ENCODE measurements at regions not wholly inside any gene's neighbourhood (a gene's known extent, or its start where the extent isn't known, plus 50 kb on each side); places are given as distances from the start of the nearest gene placed in this dataset.

DNA sequence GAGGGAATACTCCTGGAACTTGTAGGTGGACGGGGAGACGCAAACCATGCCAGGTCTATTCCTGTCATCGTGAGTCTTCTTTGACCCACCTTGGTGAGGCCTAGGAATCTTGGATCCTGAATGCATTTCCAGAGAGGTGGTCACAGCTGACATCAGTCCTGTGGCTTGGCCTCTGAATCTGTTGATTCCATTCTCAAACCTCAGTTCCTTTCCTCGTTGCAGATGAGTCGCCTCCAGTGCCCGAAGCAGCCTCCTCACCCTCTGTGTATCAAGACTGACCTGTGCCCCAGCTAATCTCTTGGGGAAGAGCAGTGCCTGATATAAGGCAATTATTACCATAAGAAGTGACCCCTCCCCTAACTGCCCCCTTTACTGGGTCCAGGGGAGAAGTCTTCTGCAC lies 118.1 kb downstream of the SMIM20 start:
- Histone ChIP-seq H3K4me3 (ENCODE audit: low read length) (no peak overlapping the region), H3K9ac (ENCODE audit: low read depth, low read length) (peak overlapping the region; percentile 36; the same call in 1 of the 2 replicates), H3K4me1 (ENCODE audit: insufficient read depth, low read length) (peaks cover 20% of the 10 kb centered on the region), H3K27me3 (ENCODE audit: insufficient read depth, low read length) (no peaks in the 10 kb centered on the region), H3K27ac (ENCODE audit: low read length) (peak overlapping the region; percentile 86), H3K9me3 (ENCODE audit: insufficient read depth, low read depth, low read length) (peaks cover 9% of the 10 kb centered on the region), H3K36me3 (ENCODE audit: insufficient read depth, low read depth, low read length) (no peaks in the 10 kb centered on the region)

GRCh38 chr4:26032630-26033317 lies 118.8 kb downstream of the SMIM20 start:
- Histone ChIP-seq H3K9ac (ENCODE audit: low read depth, low read length) (no peak overlapping the region; the same call in 1 of the 2 replicates), H3K27ac (ENCODE audit: low read length) (peak overlapping the region; percentile 86), H3K4me1 (ENCODE audit: insufficient read depth, low read length) (peaks cover 20% of the 10 kb centered on the region), H3K36me3 (ENCODE audit: insufficient read depth, low read depth, low read length) (no peaks in the 10 kb centered on the region), H3K9me3 (ENCODE audit: insufficient read depth, low read depth, low read length) (peaks cover 9% of the 10 kb centered on the region), H3K4me3 (ENCODE audit: low read length) (no peak overlapping the region), H3K27me3 (ENCODE audit: insufficient read depth, low read length) (no peaks in the 10 kb centered on the region)

DNA sequence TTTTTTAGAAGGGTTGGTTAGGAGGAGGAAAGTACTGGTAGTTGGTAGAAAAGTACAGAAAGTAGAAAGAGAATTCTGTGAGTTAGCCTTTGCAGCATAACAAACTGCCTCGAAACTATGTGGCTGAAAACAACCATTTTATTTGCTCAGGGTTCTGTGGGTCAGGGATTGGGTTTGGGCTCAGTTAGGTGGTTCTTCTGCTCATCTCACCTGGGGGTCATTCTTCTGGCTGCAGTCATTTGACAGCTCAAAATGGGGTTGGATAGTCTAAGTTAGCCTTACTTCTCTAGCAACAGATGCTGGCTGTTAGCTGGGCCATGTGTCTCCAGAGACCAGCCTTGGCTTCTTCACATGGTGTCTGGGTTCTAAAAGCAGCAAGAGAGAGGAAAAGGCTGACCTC lies 119.4 kb downstream of the SMIM20 start:
- H3K36me3 ChIP-seq (ENCODE audit: insufficient read depth, low read depth, low read length), result no peaks in the 10 kb centered on the region
- H3K9me3 ChIP-seq (ENCODE audit: insufficient read depth, low read depth, low read length), result peaks cover 9% of the 10 kb centered on the region
- H3K27ac ChIP-seq (ENCODE audit: low read length), result no peak overlapping the region
- H3K4me3 ChIP-seq (ENCODE audit: low read length), result no peak overlapping the region
- H3K27me3 ChIP-seq (ENCODE audit: insufficient read depth, low read length), result no peaks in the 10 kb centered on the region
- H3K4me1 ChIP-seq (ENCODE audit: insufficient read depth, low read length), result peaks cover 20% of the 10 kb centered on the region
- no peak overlapping the region for H3K9ac ChIP-seq (ENCODE audit: low read depth, low read length)

DNA sequence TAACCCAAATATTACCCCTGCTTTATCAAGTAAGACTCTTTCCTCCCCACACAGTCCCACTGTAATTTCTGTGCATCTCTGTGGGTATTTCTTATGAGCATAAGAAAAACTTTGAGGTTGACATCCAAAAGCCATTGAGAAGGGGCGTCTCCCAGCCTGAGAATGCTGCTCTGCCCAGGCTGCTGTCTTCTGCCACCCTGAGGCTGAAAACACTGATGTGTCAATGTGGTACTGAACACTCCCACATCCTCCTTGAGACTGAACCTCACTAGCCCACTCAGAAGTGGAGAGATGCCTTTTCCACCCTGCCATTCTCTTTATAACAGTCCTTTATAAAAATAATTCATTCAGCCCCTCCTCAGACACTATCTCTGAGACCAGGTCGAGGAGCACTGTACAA lies 120.8 kb downstream of the SMIM20 start:
- peaks cover 9% of the 10 kb centered on the region for H3K9me3 ChIP-seq (ENCODE audit: insufficient read depth, low read depth, low read length)
- H3K4me3 ChIP-seq (ENCODE audit: low read length), result no peak overlapping the region
- H3K4me1 ChIP-seq (ENCODE audit: insufficient read depth, low read length), result peaks cover 11% of the 10 kb centered on the region
- H3K27ac ChIP-seq (ENCODE audit: low read length), result no peak overlapping the region
- H3K9ac ChIP-seq (ENCODE audit: low read depth, low read length), result no peak overlapping the region
- H3K27me3 ChIP-seq (ENCODE audit: insufficient read depth, low read length), result no peaks in the 10 kb centered on the region
- no peaks in the 10 kb centered on the region for H3K36me3 ChIP-seq (ENCODE audit: insufficient read depth, low read depth, low read length)

GRCh38 chr4:26035921-26036320 lies 121.9 kb downstream of the SMIM20 start:
- Histone ChIP-seq H3K4me1 (ENCODE audit: insufficient read depth, low read length) (peaks cover 6% of the 10 kb centered on the region), H3K27ac (ENCODE audit: low read length) (no peak overlapping the region), H3K36me3 (ENCODE audit: insufficient read depth, low read depth, low read length) (no peaks in the 10 kb centered on the region), H3K9me3 (ENCODE audit: insufficient read depth, low read depth, low read length) (peaks cover 9% of the 10 kb centered on the region), H3K27me3 (ENCODE audit: insufficient read depth, low read length) (no peaks in the 10 kb centered on the region), H3K9ac (ENCODE audit: low read depth, low read length) (no peak overlapping the region), H3K4me3 (ENCODE audit: low read length) (no peak overlapping the region)

DNA sequence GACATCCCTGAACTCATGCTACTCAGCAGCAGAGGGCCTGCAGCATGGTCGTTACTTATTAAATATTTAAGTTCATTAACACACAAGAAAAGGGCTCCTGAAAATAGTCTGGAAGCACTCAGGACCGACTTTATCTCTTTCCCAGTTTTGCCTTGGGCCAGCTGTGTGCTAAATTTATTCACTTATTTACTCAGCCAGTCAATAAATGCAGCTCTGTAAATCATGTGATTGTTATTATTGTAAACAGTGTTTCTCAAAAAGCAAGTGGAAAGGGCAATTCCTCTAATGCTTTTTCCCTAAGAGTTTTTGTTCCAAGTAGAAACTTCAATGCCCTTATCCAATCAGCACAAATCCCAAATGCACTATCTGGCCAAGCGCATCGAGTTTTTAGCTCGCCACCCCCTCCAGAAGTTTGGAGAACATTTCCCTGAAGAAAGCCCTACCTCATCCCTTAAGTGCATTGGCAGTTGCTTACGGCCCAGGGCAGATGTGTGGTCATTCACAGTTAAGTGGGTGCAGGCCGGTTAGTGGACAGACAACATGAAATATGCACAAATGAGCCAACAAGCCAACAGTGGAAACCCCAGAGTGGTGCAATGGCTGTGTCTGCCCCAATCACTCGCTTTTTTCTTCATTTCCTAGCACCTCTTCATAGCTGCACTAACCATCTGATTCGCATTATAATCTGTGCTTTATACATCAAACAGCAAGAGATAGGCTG lies 125.8 kb downstream of the SMIM20 start:
- H3K27ac ChIP-seq (ENCODE audit: low read length), result no peak overlapping the region
- no peaks in the 10 kb centered on the region; the same call in 1 of the 2 replicates for H3K4me1 ChIP-seq (ENCODE audit: insufficient read depth, low read length)
- H3K36me3 ChIP-seq (ENCODE audit: insufficient read depth, low read depth, low read length), result no peaks in the 10 kb centered on the region
- H3K9me3 ChIP-seq (ENCODE audit: insufficient read depth, low read depth, low read length), result no peaks in the 10 kb centered on the region
- H3K9ac ChIP-seq (ENCODE audit: low read depth, low read length), result no peak overlapping the region
- H3K4me3 ChIP-seq (ENCODE audit: low read length), result no peak overlapping the region
- no peaks in the 10 kb centered on the region for H3K27me3 ChIP-seq (ENCODE audit: insufficient read depth, low read length)

DNA sequence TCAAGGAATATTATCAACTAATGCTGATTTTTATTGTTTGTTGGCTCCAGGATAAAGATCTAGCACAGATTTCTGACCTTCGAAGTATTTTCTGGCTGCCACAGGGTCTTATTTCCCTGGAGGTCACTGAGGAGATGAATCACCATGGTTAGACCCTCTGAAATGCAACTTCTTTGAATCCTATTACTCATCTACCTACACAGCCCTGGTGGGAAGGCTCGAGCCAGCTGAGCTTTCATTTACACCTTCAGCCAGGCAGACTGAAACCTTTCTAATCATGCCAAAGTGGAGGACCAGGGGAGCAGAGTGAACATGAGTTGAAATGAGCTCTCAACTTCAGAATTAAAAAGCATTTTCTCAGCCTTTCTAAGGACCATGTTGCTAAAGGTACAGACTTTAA lies 130.5 kb downstream of the SMIM20 start:
- no peak overlapping the region for H3K4me3 ChIP-seq (ENCODE audit: low read length)
- peaks cover 5% of the 10 kb centered on the region for H3K4me1 ChIP-seq (ENCODE audit: insufficient read depth, low read length)
- H3K9ac ChIP-seq (ENCODE audit: low read depth, low read length), result no peak overlapping the region
- no peaks in the 10 kb centered on the region for H3K9me3 ChIP-seq (ENCODE audit: insufficient read depth, low read depth, low read length)
- no peak overlapping the region for H3K27ac ChIP-seq (ENCODE audit: low read length)
- no peaks in the 10 kb centered on the region for H3K27me3 ChIP-seq (ENCODE audit: insufficient read depth, low read length)
- no peaks in the 10 kb centered on the region for H3K36me3 ChIP-seq (ENCODE audit: insufficient read depth, low read depth, low read length)

- no peaks in the 10 kb centered on the region for H3K9me3 ChIP-seq (ENCODE audit: insufficient read depth, low read depth, low read length)
- no peak overlapping the region for H3K4me3 ChIP-seq (ENCODE audit: low read length)
- H3K4me1 ChIP-seq (ENCODE audit: insufficient read depth, low read length), result peaks cover 5% of the 10 kb centered on the region
- H3K27ac ChIP-seq (ENCODE audit: low read length), result no peak overlapping the region
- H3K9ac ChIP-seq (ENCODE audit: low read depth, low read length), result no peak overlapping the region
- H3K36me3 ChIP-seq (ENCODE audit: insufficient read depth, low read depth, low read length), result no peaks in the 10 kb centered on the region
- no peaks in the 10 kb centered on the region for H3K27me3 ChIP-seq (ENCODE audit: insufficient read depth, low read length)
Measured at GRCh38 chr4:26044983-26045382, 131.0 kb downstream of the SMIM20 start.

- Histone ChIP-seq H3K4me1 (ENCODE audit: insufficient read depth, low read length) (peaks cover 5% of the 10 kb centered on the region), H3K36me3 (ENCODE audit: insufficient read depth, low read depth, low read length) (no peaks in the 10 kb centered on the region), H3K27ac (ENCODE audit: low read length) (no peak overlapping the region), H3K27me3 (ENCODE audit: insufficient read depth, low read length) (no peaks in the 10 kb centered on the region), H3K4me3 (ENCODE audit: low read length) (no peak overlapping the region), H3K9ac (ENCODE audit: low read depth, low read length) (no peak overlapping the region), H3K9me3 (ENCODE audit: insufficient read depth, low read depth, low read length) (no peaks in the 10 kb centered on the region)
Measured at GRCh38 chr4:26047795-26048194, 133.8 kb downstream of the SMIM20 start.

DNA sequence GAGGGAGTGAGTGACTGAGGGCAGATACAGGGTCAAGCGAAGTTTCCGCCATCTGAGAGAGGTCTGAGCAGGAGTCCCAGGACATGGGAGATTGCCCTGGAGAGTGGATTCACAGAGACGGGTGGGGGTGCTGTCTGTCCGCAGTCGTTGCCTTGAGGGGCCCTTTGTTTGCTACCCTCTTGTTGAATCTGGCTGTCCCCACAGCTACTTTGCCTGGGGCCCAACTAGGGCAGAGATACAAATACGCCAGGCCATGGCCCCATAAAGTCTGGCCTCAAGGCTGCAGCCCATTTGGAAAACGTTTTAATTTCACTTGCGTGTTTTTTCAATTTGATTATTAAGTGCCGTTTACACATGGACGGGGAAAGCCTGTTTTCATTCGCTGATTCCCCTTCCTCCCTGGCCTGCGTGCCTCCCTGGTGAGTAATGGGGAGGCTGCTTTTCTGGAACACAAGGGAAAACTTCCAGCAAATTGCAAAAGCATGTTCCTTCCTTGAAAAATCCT lies 134.4 kb downstream of the SMIM20 start:
- no peaks in the 10 kb centered on the region for H3K27me3 ChIP-seq (ENCODE audit: insufficient read depth, low read length)
- no peak overlapping the region for H3K27ac ChIP-seq (ENCODE audit: low read length)
- no peak overlapping the region for H3K9ac ChIP-seq (ENCODE audit: low read depth, low read length)
- no peaks in the 10 kb centered on the region for H3K36me3 ChIP-seq (ENCODE audit: insufficient read depth, low read depth, low read length)
- H3K4me3 ChIP-seq (ENCODE audit: low read length), result no peak overlapping the region
- H3K9me3 ChIP-seq (ENCODE audit: insufficient read depth, low read depth, low read length), result no peaks in the 10 kb centered on the region
- H3K4me1 ChIP-seq (ENCODE audit: insufficient read depth, low read length), result peaks cover 5% of the 10 kb centered on the region

DNA sequence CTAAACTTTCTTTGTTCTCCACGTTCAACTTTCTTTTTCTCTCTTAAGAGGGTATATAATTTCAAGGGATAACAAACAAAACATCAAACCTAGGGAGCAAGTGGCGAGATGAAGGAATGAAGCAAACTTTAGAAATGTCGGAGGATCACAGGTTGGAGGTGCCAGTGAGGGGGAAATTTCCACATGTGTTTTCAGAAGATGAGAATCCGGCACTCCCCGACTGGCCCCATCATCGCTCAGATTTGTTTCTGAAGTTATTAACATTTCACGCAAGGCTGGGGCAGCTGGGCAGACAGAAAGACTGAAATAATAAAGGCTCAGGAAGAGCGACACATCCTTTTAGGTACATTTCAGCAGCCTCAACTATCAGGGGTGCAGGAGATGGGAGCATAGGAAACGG lies 134.9 kb downstream of the SMIM20 start:
- Histone ChIP-seq H3K9me3 (ENCODE audit: insufficient read depth, low read depth, low read length) (no peaks in the 10 kb centered on the region), H3K36me3 (ENCODE audit: insufficient read depth, low read depth, low read length) (no peaks in the 10 kb centered on the region), H3K4me3 (ENCODE audit: low read length) (no peak overlapping the region), H3K27me3 (ENCODE audit: insufficient read depth, low read length) (no peaks in the 10 kb centered on the region), H3K9ac (ENCODE audit: low read depth, low read length) (no peak overlapping the region), H3K27ac (ENCODE audit: low read length) (no peak overlapping the region), H3K4me1 (ENCODE audit: insufficient read depth, low read length) (peaks cover 5% of the 10 kb centered on the region)

- Histone ChIP-seq H3K27ac (ENCODE audit: low read length) (no peak overlapping the region), H3K9me3 (ENCODE audit: insufficient read depth, low read depth, low read length) (no peaks in the 10 kb centered on the region)
Measured at GRCh38 chr4:26049447-26049846, 135.4 kb downstream of the SMIM20 start.

More at GRCh38 chr4:26049447-26049846, 135.4 kb downstream of the SMIM20 start:
- Histone ChIP-seq H3K4me1 (ENCODE audit: insufficient read depth, low read length) (peaks cover 5% of the 10 kb centered on the region), H3K9ac (ENCODE audit: low read depth, low read length) (no peak overlapping the region), H3K36me3 (ENCODE audit: insufficient read depth, low read depth, low read length) (no peaks in the 10 kb centered on the region), H3K4me3 (ENCODE audit: low read length) (no peak overlapping the region), H3K27me3 (ENCODE audit: insufficient read depth, low read length) (no peaks in the 10 kb centered on the region)
